GDM1 (cell line): ENCODE measurements at regions not wholly inside any gene's neighbourhood (a gene's known extent, or its start where the extent isn't known, plus 50 kb on each side); places are given as distances from the start of the nearest gene placed in this dataset.

Experiments
- DNase-seq: peaks from one replicate; lab custom pipeline; 2025; lab: John Stamatoyannopoulos, UW

- DNase-seq: no peak
These were observed 166.7 kb upstream of the SYT1 start for GRCh38 chr12:78697817-78698415.

DNA sequence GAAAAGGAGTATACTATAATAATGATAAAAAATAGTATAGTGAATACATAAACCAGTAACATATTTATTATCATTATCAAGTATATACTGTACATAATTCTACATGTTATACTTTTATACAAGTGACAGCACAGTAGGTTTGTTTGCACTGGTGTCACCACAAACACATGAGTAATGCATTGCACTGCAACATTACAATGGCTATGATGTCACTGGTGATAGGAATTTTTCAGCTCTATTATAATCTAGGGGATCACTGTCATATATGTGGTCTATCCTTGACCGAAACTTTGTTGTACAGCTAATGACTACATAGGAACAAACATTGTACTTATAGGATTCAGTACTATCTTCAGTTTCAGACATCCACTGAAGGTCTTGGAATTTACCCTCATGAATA, 165.8 kb upstream of the SYT1 start:
- DNase-seq: no peak

GRCh38 chr12:78700565-78700964, 164.0 kb upstream of the SYT1 start:
- DNase-seq: no peak

- no peak for DNase-seq
These were observed 160.6 kb upstream of the SYT1 start for GRCh38 chr12:78703820-78704525.

- no peak for DNase-seq
These were observed 152.6 kb upstream of the SYT1 start for GRCh38 chr12:78711954-78712353.

- DNase-seq: no peak
These were observed 151.6 kb upstream of the SYT1 start for GRCh38 chr12:78712834-78713481.

DNA sequence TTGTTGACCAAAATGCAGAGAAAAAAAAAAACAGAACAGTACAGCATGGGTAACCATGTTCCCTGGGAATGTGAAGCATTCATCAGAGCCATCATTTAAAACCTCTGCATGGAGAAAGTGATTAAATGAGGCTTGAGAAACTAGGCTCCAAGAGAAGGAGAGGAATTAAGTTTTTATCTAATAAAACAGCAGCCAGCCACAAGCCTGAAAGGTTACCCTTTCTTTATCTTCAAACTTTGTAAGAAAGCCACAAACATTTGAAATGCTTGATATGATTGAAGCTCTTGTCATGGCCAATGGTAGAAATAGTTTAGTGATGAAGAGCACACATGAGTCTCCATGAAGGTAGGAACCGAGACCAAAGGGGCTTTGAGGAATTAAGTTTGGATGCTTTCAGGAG, 144.9 kb upstream of the SYT1 start:
- no peak for DNase-seq

- no peak for DNase-seq
These were observed 142.7 kb upstream of the SYT1 start for GRCh38 chr12:78721906-78722305.

GRCh38 chr12:78725033-78725432, 139.5 kb upstream of the SYT1 start:
- DNase-seq: no peak

DNA sequence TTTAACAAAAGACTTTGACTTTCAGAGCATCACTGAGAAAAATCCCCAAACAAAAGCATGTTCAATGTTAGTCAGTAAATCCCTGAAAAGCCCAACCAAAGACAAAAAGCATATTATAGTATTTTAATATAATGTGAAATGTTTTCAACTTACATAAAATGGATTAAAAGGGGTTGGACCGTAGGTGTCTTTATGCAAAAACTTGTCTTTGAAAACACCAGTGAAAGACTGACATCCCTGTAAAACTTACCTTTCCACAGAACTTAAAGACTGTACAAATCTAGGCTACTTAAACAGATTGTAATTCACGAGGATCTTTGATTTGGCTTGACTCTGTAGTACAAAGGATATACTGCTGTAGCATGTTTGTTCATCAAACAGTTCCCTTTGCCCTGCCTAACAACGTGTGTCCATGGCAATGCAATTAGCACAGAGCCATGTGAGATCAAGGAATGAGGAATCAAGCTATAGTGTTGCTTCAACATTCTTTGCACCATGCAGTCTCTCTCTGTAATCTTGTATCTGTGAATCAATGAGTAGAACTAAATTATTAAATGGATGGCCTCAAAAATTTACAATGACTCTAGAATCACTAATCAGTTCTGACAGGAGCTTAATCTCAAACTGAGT, 138.5 kb upstream of the SYT1 start:
- no peak for DNase-seq

DNA sequence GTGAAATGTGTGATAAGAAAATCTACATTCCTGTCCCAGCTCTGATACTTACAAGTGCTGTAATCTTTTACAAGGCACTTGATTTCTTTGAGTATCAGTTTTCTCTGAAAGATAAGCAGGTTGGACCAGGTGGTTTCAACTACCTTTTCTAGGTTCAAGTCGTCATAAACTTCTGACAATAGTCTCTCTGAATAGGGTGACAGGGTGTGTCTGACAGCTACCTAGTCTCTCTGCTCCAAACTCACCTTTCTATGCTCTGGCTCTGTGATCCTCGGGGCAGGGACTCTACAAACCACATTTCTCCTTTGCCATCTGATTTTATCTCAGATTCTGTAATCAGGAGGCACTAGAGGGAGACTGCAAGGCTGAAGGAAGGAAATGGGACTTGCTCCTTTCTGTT, 137.7 kb upstream of the SYT1 start:
- DNase-seq: no peak

DNA sequence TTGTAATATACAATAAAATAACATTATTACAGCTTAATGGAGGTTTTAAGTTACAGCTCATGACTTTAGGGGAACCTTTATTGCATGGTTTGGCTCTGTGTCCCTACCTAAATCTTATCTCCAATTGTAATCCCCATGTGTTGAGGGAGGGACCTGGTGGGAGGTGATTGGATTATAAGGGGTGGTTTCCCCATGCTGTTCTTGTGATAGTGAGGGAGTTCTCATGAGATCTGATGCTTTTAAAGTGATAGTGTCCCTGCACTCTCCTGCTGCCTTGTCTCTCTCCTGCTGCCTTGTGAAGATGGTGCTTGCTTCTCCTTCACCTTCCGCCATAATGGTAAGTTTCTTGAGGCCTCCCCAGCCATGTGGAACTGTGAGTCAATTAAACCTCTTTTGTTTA, 132.1 kb upstream of the SYT1 start:
- no peak for DNase-seq

DNA sequence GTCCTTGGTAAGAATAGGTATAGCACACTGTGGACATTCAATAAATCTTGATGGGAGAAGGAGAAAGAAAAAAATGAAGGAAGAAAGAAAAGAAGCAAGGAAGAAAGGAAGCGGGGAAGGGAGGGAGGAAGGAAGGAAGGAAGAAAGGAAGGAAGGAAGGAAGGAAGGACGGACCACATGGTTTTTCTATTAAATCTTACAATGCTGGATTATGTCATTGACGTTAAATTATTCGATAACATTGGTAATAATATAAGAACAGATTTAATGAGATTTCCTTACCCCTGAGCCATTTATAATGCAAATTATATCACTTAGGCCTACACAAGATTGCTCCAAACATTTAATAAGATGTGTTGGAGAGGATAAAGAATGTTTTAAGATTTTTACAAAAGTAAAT, 124.9 kb upstream of the SYT1 start:
- DNase-seq: no peak

DNA sequence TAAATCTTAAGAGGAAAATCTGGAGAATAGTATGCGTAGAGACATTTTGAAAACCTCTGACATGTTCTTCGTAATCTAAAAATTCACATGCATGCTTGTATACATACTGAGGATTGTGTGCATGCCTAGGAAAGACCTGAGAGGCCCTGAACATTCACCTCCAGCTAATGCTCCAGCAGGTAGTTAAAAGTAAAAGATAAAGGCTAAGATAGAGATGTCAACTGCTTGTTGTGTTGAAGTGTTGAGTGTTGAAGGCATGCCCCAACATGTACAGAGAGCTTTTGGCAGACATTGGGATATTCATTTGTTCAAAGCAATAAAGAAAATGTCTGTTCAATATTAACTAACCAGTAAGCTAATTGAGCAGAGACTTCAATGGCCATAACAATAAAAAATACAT, 118.6 kb upstream of the SYT1 start:
- no peak for DNase-seq

- no peak for DNase-seq
These were observed 111.5 kb upstream of the SYT1 start for GRCh38 chr12:78753058-78753457.

DNA sequence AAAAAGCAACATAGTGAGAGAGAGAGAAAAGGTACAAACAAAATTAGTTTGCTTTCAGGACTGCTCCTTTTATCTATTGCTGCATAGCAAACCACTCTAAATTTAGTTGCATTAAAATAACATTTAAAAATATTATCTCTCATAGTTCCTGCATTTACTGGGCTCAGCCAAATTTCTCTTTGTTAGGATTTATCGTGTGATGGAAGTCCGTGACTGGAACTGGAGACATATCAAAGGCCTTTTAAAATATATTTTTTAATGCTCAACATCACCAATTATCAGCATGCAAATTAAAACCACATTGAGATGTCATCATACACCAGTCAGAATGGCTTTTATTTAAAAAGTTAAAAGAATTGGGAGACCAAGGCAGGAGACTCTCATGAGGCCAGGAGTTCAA, 107.6 kb upstream of the SYT1 start:
- DNase-seq: no peak

- DNase-seq: no peak
These were observed 105.2 kb upstream of the SYT1 start for GRCh38 chr12:78759367-78759766.

GRCh38 chr12:78760906-78761305, 103.7 kb upstream of the SYT1 start:
- no peak for DNase-seq

GRCh38 chr12:78764913-78765312, 99.7 kb upstream of the SYT1 start:
- DNase-seq: no peak

DNA sequence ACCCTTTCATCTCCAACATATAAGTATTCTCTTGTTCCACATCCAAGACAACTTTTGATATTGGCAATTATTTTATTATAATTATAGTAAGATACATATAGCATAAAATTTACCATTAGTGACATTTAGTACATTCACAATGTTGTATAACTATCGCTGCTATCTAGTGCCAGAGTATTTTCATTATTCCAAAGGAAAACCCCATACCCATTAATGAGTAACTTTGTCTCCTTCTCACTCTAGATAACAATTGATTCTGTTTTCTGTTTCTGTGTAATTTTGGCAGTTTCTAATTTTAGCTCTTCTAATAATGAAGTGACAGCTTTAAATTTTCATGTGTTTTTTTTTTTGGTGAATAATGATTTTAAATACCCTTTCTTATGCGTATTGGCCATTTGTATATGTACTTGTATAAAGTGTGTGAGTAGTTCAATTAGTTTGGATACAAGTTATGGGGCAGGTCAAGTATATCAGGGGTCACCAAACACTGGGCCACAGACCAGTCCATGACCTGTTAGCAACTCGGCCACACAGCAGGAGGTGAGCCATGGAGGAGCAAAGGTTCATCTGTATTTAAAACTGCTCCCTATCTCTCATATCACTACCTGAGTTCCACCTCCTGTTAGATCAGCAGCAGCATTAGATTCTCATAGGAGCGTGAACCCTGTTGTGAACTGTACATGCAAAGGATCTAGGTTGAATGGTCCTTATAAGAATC, 97.2 kb upstream of the SYT1 start:
- no peak for DNase-seq

DNA sequence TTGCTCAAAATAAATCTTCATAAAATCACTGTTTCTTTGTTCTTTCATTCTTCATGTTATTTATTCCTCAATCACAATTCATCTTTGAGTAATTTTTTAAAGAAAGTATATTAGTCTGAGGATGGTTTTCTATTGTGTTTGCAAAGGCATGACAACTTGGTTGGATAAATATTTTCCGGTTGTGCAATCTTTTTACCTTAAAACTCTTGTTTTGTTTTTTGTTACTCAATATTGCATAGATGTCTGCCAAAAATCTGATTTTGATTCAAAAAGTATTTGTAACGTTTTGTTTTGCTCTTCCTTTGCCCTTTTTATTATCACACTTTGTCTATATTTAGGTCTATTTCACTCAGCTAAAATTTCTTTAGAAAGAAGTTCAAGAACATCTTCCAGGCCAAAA, 86.2 kb upstream of the SYT1 start:
- no peak for DNase-seq

- no peak for DNase-seq
These were observed 77.0 kb upstream of the SYT1 start for GRCh38 chr12:78787576-78787975.

DNA sequence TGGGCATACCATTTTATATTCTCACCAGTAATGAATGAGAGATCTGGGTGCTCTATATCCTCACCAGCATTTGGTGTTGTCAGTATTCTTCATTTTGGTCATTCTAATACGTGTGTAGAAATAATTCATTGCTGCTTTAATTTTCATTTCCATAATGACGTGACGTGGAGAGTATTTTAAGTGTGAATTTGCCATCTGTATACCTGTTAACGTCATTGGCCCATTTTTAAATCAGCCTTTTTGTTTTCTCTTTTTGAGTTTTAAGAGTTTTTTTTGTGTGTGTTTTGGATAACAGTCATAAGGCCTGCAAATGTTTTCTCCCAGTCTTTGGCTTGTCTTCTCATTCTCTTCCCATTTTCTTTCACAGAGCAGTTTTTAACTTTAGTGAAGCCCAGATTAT, 74.4 kb upstream of the SYT1 start:
- no peak for DNase-seq
